ENCODE measurements at regions not wholly inside any gene's neighbourhood (a gene's known extent, or its start where the extent isn't known, plus 50 kb on each side); places are given as distances from the start of the nearest gene placed in this dataset.

GRCh38 chr15:20272422-20273184 is 269.0 kb downstream of the GOLGA6L6 start:
- no peak for ATAC-seq
- Histone ChIP-seq H2AFZ (ENCODE audit: low read depth, low read length, poor library complexity, severe bottlenecking) (no peak overlapping the region), H3K9ac (ENCODE audit: low read length) (no peak overlapping the region)

More at GRCh38 chr15:20272422-20273184, 269.0 kb downstream of the GOLGA6L6 start:
- Histone ChIP-seq H3K27ac (ENCODE audit: low read depth, low read length) (no peak overlapping the region), H4K20me1 (ENCODE audit: insufficient read depth) (no peaks in the 10 kb centered on the region), H3K9me3 (ENCODE audit: control insufficient read depth in 1 of 2, insufficient read depth in 1 of 2, low read depth in 1 of 2, low read length in 2 of 2) (peaks cover 45 to 50% of the 10 kb centered on the region in 2 experiments; a peak in 2 of 4 replicates), H3K4me2 (ENCODE audit: low read length) (no peak overlapping the region), H3K36me3 (ENCODE audit: control insufficient read depth in 1 of 2, insufficient read depth in 2 of 2, low read length in 2 of 2) (no peaks in the 10 kb centered on the region), H3K79me2 (ENCODE audit: insufficient read depth, low read length) (no peaks in the 10 kb centered on the region), H3K4me3 (replicated peaks in 1 of 2; ENCODE audit: low read depth in 1 of 2, low read length in 2 of 2) (no peak overlapping the region), H3K9me2 (ENCODE audit: insufficient read depth) (no peaks in the 10 kb centered on the region), H3K27me3 (ENCODE audit: insufficient read depth, low read length) (no peaks in the 10 kb centered on the region), H3K4me1 (ENCODE audit: control insufficient read depth in 1 of 2, insufficient read depth in 2 of 2, low read length in 2 of 2) (no peaks in the 10 kb centered on the region)
- ChIA-PET CTCF (no interaction called here), POLR2A (no interaction called here), RAD21 (ENCODE audit: low non-redundant PET in 1 of 2, low total read pairs in 2 of 2, uncharacterized antibody in 2 of 2, unreplicated experiment in 2 of 2) (no interaction called here)
- no peak for DNase-seq (ENCODE audit: low read depth, low spot score)
- no TSS peak for BruUV-seq (replicated peaks)
- TF ChIP-seq POLR2AphosphoS5 (IDR thresholded peaks at IDR 0.05; ENCODE audit: low read depth, low read length) (no peak), ELF1 (IDR thresholded peaks at IDR 0.05; ENCODE audit: borderline replicate concordance, low read depth) (no peak), ATF3 (IDR thresholded peaks at IDR 0.05) (no peak), CEBPB (IDR thresholded peaks at IDR 0.05; ENCODE audit: low read depth) (no peak), TCF7L2 (IDR thresholded peaks at IDR 0.05; ENCODE audit: borderline replicate concordance, extremely low read depth, insufficient read depth, insufficient read length) (no peak), SRF (IDR thresholded peaks at IDR 0.05; ENCODE audit: low read depth) (no peak), YY1 (IDR thresholded peaks at IDR 0.05; ENCODE audit: extremely low read depth, insufficient replicate concordance, low read depth, low read length) (no peak), EGR1 (IDR thresholded peaks at IDR 0.05; ENCODE audit: low read depth) (no peak), CTCF (IDR thresholded peaks at IDR 0.05 in 2 of 3, conservative IDR thresholded peaks at IDR 0.05 in 1 of 3; ENCODE audit: borderline replicate concordance in 1 of 3, insufficient read depth in 1 of 3, low read depth in 2 of 3, low read length in 2 of 3) (no peak), POLR2A (IDR thresholded peaks at IDR 0.05; ENCODE audit: borderline replicate concordance, extremely low read depth, insufficient read depth, insufficient read length) (no peak), ZFX (IDR thresholded peaks at IDR 0.05) (no peak), JUND (IDR thresholded peaks at IDR 0.05) (no peak), CBX3 (IDR thresholded peaks at IDR 0.05; ENCODE audit: low read depth) (no peak), FOSL1 (IDR thresholded peaks at IDR 0.05; ENCODE audit: low read depth) (no peak), ZBTB33 (IDR thresholded peaks at IDR 0.05; ENCODE audit: extremely low read depth, insufficient replicate concordance, low read length) (no peak), EZH2 (IDR thresholded peaks at IDR 0.05) (no peak)
- intact Hi-C loops (cut with micrococcal nuclease), result no loop called here

Data from HCT116 (cell line).